Neural cell (in vitro differentiated cells): ENCODE measurements at regions not wholly inside any gene's neighbourhood (a gene's known extent, or its start where the extent isn't known, plus 50 kb on each side); places are given as distances from the start of the nearest gene placed in this dataset.

Experiments
- H2AFZ ChIP-seq: fragments of 200-600, 300-800 bp; sonication (generic), shearing (Covaris generic); 2 replicates; pipeline ENCODE4 v1.6.0; 2014; ENCODE audit warnings: low read depth, mild to moderate bottlenecking, antibody characterized with exemption, low read length, moderate library complexity
- H3F3A ChIP-seq: fragments of 200-600 bp; shearing (Covaris generic); 2 replicates; pipeline ENCODE4 v1.6.1; 2016; ENCODE audit warnings: mild to moderate bottlenecking, moderate library complexity, mixed read lengths, antibody characterized with exemption, low read length; ENCODE audit not compliant: insufficient read depth, poor library complexity, severe bottlenecking
- H3K27ac ChIP-seq: fragments of 200-600, 300-800 bp; sonication (generic), shearing (Covaris generic); 2 replicates; pipeline ENCODE4 v1.5.1; 2014; ENCODE audit warnings: mild to moderate bottlenecking, low read length, moderate library complexity
- H3K27me3 ChIP-seq: fragments of 300-800, 200-600 bp; sonication (generic), shearing (Covaris generic); 2 replicates; pipeline ENCODE4 v1.6.0; 2014; ENCODE audit warnings: mild to moderate bottlenecking, low read depth, low read length, moderate library complexity; ENCODE audit not compliant: insufficient read depth
- H3K36me3 ChIP-seq: fragments of 300-800, 200-600 bp; sonication (generic), shearing (Covaris generic); 2 replicates; pipeline ENCODE4 v1.5.1; 2014; ENCODE audit warnings: mild to moderate bottlenecking, antibody characterized with exemption, low read length, moderate library complexity; ENCODE audit not compliant: insufficient read depth
- H3K4me2 ChIP-seq: fragments of 300-800, 200-600 bp; sonication (generic), shearing (Covaris generic); 2 replicates; pipeline ENCODE4 v1.6.0; 2014; ENCODE audit warnings: mild to moderate bottlenecking, low read length
- H3K4me3 ChIP-seq: fragments of 300-800, 200-600 bp; sonication (generic), shearing (Covaris generic); 2 replicates; pipeline ENCODE4 v1.5.1; 2014; ENCODE audit warnings: mild to moderate bottlenecking, low read length, moderate library complexity
- H3K79me2 ChIP-seq: fragments of 200-600 bp; shearing (Covaris generic); replicated peaks from 2 replicates; pipeline ENCODE4 v1.6.0; 2014; ENCODE audit warnings: mild to moderate bottlenecking, low read length, moderate library complexity; ENCODE audit not compliant: insufficient read depth
- H3K9ac ChIP-seq: fragments of 300-800, 200-600 bp; sonication (generic), shearing (Covaris generic); 2 replicates; pipeline ENCODE4 v1.6.1; 2016; ENCODE audit warnings: mild to moderate bottlenecking, low read length, mixed read lengths
- H3K9me2 ChIP-seq: fragments of 200-600 bp; shearing (Covaris generic); 2 replicates; pipeline ENCODE4 v1.6.1; 2016; ENCODE audit warnings: mild to moderate bottlenecking, low read length, mixed read lengths; ENCODE audit not compliant: insufficient read depth
- H3K9me3 ChIP-seq: fragments of 200-600, 300-800 bp; sonication (generic), shearing (Covaris generic); 2 replicates; pipeline ENCODE4 v1.6.1; 2016; ENCODE audit warnings: mild to moderate bottlenecking, mixed run types, low read length, moderate library complexity, mixed read lengths
- H4K20me1 ChIP-seq: fragments of 200-600 bp; shearing (Covaris generic); 2 replicates; pipeline ENCODE4 v1.6.1; 2016; ENCODE audit warnings: mild to moderate bottlenecking, mixed run types; ENCODE audit not compliant: insufficient read depth
- CTCF ChIP-seq: fragments of 450-650 bp; IDR thresholded peaks from 2 replicates; pipeline ENCODE4 v1.5.1; 2014; ENCODE audit warnings: antibody characterized with exemption, mild to moderate bottlenecking, moderate library complexity; ENCODE audit not compliant: poor library complexity, severe bottlenecking
- EP300 ChIP-seq: fragments of 450-650 bp; conservative IDR thresholded peaks from 2 replicates; pipeline ENCODE4 v1.6.1; 2014; ENCODE audit warnings: antibody characterized with exemption, mild to moderate bottlenecking, moderate library complexity; ENCODE audit not compliant: poor library complexity, severe bottlenecking
- EZH2 ChIP-seq: fragments of 200-600, 300-800 bp; shearing (Covaris generic), sonication (generic); IDR thresholded peaks from 2 replicates; pipeline ENCODE4 v1.6.1; 2014; ENCODE audit warnings: antibody characterized with exemption, low read length, borderline replicate concordance, mild to moderate bottlenecking; ENCODE audit not compliant: insufficient read depth, poor library complexity, severe bottlenecking
- MXI1 ChIP-seq: fragments of 450-650 bp; conservative IDR thresholded peaks from 2 replicates; pipeline ENCODE4 v1.6.1; 2014; ENCODE audit warnings: antibody characterized with exemption, mild to moderate bottlenecking; ENCODE audit not compliant: poor library complexity, severe bottlenecking
- POLR2AphosphoS5 ChIP-seq: IDR thresholded peaks from 2 replicates; pipeline ENCODE4 v1.6.1; 2012
- RAD21 ChIP-seq: fragments of 450-650 bp; conservative IDR thresholded peaks from 2 replicates; pipeline ENCODE4 v1.6.1; 2014; ENCODE audit warnings: antibody characterized with exemption, mild to moderate bottlenecking, moderate library complexity
- REST ChIP-seq: IDR thresholded peaks from 2 replicates; pipeline ENCODE4 v1.6.1; 2012; ENCODE audit warnings: borderline replicate concordance
- SMC3 ChIP-seq: fragments of 450-650 bp; conservative IDR thresholded peaks from 2 replicates; pipeline ENCODE4 v1.6.1; 2014; ENCODE audit warnings: antibody characterized with exemption, mild to moderate bottlenecking, moderate library complexity; ENCODE audit not compliant: poor library complexity
- TAF1 ChIP-seq: IDR thresholded peaks from 2 replicates; pipeline ENCODE4 v1.6.1; 2012; ENCODE audit warnings: low read depth

- no peak overlapping the region for H3K27ac ChIP-seq
- no peaks in the 10 kb centered on the region for H3K9me2 ChIP-seq
- H2AFZ ChIP-seq: no peak overlapping the region
- no peaks in the 10 kb centered on the region for H3K9me3 ChIP-seq
- no peaks in the 10 kb centered on the region for H3F3A ChIP-seq
- H3K27me3 ChIP-seq: no peaks in the 10 kb centered on the region
- H3K9ac ChIP-seq: no peak overlapping the region
- no peaks in the 10 kb centered on the region for H4K20me1 ChIP-seq
- no peak overlapping the region for H3K4me2 ChIP-seq
- no peak for TF ChIP-seq RAD21
- TF ChIP-seq TAF1: no peak
- TF ChIP-seq POLR2AphosphoS5: no peak
- TF ChIP-seq CTCF: no peak
- TF ChIP-seq EP300: no peak
- no peak for TF ChIP-seq SMC3
- TF ChIP-seq MXI1: no peak
- no peak for TF ChIP-seq EZH2
- no peak for TF ChIP-seq REST
- H3K36me3 ChIP-seq: no peaks in the 10 kb centered on the region
- H3K4me3 ChIP-seq: no peak overlapping the region
- no peaks in the 10 kb centered on the region for H3K79me2 ChIP-seq
These were observed 227.4 kb downstream of the MAN2A1 start for GRCh38 chr5:109917154-109917546.

GRCh38 chr5:109917966-109918365 lies 228.2 kb downstream of the MAN2A1 start:
- Histone ChIP-seq H3K4me3 (no peak overlapping the region), H3K9ac (no peak overlapping the region), H2AFZ (no peak overlapping the region), H3K36me3 (no peaks in the 10 kb centered on the region), H3F3A (no peaks in the 10 kb centered on the region), H3K27ac (no peak overlapping the region), H3K79me2 (no peaks in the 10 kb centered on the region), H4K20me1 (no peaks in the 10 kb centered on the region), H3K9me3 (no peaks in the 10 kb centered on the region), H3K4me2 (no peak overlapping the region), H3K27me3 (no peaks in the 10 kb centered on the region), H3K9me2 (no peaks in the 10 kb centered on the region)
- TF ChIP-seq EZH2: no peak
- TF ChIP-seq SMC3: no peak
- no peak for TF ChIP-seq TAF1
- TF ChIP-seq EP300: no peak
- TF ChIP-seq CTCF: no peak
- TF ChIP-seq POLR2AphosphoS5: no peak
- TF ChIP-seq REST: no peak
- TF ChIP-seq RAD21: no peak
- TF ChIP-seq MXI1: no peak
